CD4-positive, alpha-beta memory T cell (primary cell): ENCODE measurements at regions not wholly inside any gene's neighbourhood (a gene's known extent, or its start where the extent isn't known, plus 50 kb on each side); places are given as distances from the start of the nearest gene placed in this dataset.

ENCODE experiments used
- CTCF ChIA-PET: fragments of 350-600 bp; sonication (Branson Sonifier 250); formaldehyde crosslinking; loops from one replicate; lab custom pipeline; 2021; ENCODE audit warnings: inconsistent platforms; ENCODE audit not compliant: partially characterized antibody; lab: Charles Lee
- POLR2A ChIA-PET: fragments of 350-600 bp; sonication (Branson Sonifier 250); formaldehyde crosslinking; loops from one replicate; lab custom pipeline; 2021; ENCODE audit not compliant: partially characterized antibody; lab: Charles Lee
- DNase-seq, 5 donors: peaks; one replicate each; pipeline versions ENCODE4 v3.0.0 to v3.0.0-alpha.2; 2020 to 2022; ENCODE audit warnings: mixed read lengths in 1 of 5
- H3K27ac ChIP-seq: one replicate; pipeline ENCODE4 v1.7.0; 2013; ENCODE audit warnings: low read depth, low read length
- H3K27me3 ChIP-seq: 2 replicates; pipeline ENCODE4 v1.7.0; 2013; ENCODE audit warnings: mild to moderate bottlenecking, low read length, moderate library complexity; ENCODE audit not compliant: insufficient read depth
- H3K36me3 ChIP-seq: 2 replicates; pipeline ENCODE4 v1.7.0; 2013; ENCODE audit warnings: mild to moderate bottlenecking, low read length, moderate library complexity; ENCODE audit not compliant: insufficient read depth
- H3K4me1 ChIP-seq: 2 replicates; pipeline ENCODE4 v1.7.0; 2013; ENCODE audit warnings: mild to moderate bottlenecking, low read length, moderate library complexity; ENCODE audit not compliant: insufficient read depth
- H3K4me3 ChIP-seq, 2 donors: one replicate each; pipeline ENCODE4 v1.7.0; 2013; ENCODE audit warnings: low read length in 2 of 2, mild to moderate bottlenecking in 1 of 2
- H3K9me3 ChIP-seq, 2 donors: one replicate each; pipeline ENCODE4 v1.7.0; 2013; ENCODE audit warnings: low read length in 2 of 2, control low read depth in 1 of 2; ENCODE audit not compliant: control insufficient read depth in 1 of 2
- H3K27ac Mint-ChIP-seq, 7 donors: one replicate each; pipeline ENCODE4 v1.8.0; 2020 to 2021; ENCODE audit warnings: mixed read lengths in 7 of 7, mild to moderate bottlenecking in 6 of 7, inconsistent platforms in 3 of 7, moderate library complexity in 3 of 7
- H3K27me3 Mint-ChIP-seq, 2 donors: one replicate each; pipeline ENCODE4 v1.8.0; 2020 to 2021; ENCODE audit warnings: mixed read lengths in 2 of 2
- H3K36me3 Mint-ChIP-seq, 2 donors: one replicate each; pipeline ENCODE4 v1.8.0; 2020 to 2021; ENCODE audit warnings: mixed read lengths in 2 of 2, inconsistent platforms in 1 of 2, mild to moderate bottlenecking in 1 of 2
- H3K4me1 Mint-ChIP-seq, 4 donors: one replicate each; pipeline ENCODE4 v1.8.0; 2020 to 2021; ENCODE audit warnings: mixed read lengths in 4 of 4, mild to moderate bottlenecking in 1 of 4
- H3K4me3 Mint-ChIP-seq, 8 donors: one replicate each; pipeline ENCODE4 v1.8.0; 2020 to 2021; ENCODE audit warnings: mixed read lengths in 8 of 8, mild to moderate bottlenecking in 7 of 8, moderate library complexity in 6 of 8, inconsistent platforms in 3 of 8
- H3K9me3 Mint-ChIP-seq, 8 donors: one replicate each; pipeline ENCODE4 v1.8.0; 2020 to 2021; ENCODE audit warnings: mixed read lengths in 8 of 8, mild to moderate bottlenecking in 5 of 8, inconsistent platforms in 3 of 8, moderate library complexity in 1 of 8
- intact Hi-C: fragments of 100-400 bp; cut with micrococcal nuclease; formaldehyde crosslinking; loops from one replicate; pipeline ENCODE4 v1.15.1; 2023

DNA sequence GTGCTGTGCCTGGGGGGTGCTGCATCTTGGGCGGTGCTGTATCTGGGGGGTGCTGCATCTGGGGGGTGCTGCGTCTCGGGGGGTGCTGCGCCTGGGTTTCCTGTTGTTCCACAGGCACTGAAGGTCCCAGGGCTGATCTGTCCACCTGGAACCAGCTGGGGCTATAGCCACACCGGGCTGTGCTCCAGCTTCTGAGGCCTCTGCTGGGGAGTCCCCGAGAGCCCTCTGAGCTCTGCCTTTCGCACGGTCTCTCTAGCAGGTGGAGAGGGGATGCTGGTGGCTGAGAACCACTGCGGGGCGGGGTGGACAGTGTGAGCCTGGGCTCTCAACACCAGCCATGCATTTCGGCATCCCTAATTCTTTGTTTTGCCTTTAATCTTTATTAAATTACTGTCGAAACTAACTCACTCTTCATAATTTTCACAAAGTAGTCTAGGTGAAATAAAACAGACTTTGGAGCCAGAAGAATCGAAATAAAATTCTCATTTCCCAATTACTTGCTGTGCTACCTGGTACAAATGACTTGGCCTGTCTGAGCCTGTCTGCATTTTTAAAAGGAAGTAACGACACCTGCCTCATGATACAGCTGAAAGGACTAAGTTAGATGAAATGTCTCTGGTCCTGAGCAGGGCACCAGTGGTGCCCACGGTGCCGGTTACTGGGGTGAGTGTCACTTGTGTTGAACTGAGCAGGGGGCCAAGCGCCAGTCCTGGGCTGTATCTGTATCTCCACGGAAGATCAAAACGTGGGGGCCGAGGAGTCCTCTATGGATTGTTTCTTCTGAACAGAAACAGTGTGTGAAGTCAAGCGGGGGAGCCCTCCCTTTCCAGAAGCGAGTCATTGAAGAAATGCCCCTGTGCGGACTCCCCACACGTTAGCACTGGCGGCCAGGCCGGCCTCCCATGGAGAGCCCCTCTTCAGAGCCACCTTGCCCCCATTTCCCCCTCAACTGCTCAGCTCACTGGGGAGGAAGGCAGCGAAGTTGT, 142.0 kb downstream of the ASB1 start:
- H3K4me3 ChIP-seq, result no peak overlapping the region
- Mint-ChIP-seq H3K4me3 (no peak overlapping the region), H3K36me3 (no peaks in the 10 kb centered on the region), H3K9me3 (no peaks in the 10 kb centered on the region), H3K27me3 (peaks cover 0 to 3% of the 10 kb centered on the region in 2 donors), H3K27ac (no peak overlapping the region), H3K4me1 (no peaks in the 10 kb centered on the region)
- no peak overlapping the region for H3K27ac ChIP-seq
- no peak for DNase-seq
- H3K9me3 ChIP-seq, result no peaks in the 10 kb centered on the region
- H3K27me3 ChIP-seq, result no peaks in the 10 kb centered on the region
- H3K36me3 ChIP-seq, result no peaks in the 10 kb centered on the region
- CTCF ChIA-PET, result no interaction called here
- intact Hi-C loops, result no loop called here
- POLR2A ChIA-PET, result no interaction called here
- no peaks in the 10 kb centered on the region for H3K4me1 ChIP-seq

GRCh38 chr2:238569507-238570195, 142.9 kb downstream of the ASB1 start:
- no peaks in the 10 kb centered on the region for H3K36me3 ChIP-seq
- H3K4me3 ChIP-seq, result no peak overlapping the region
- Mint-ChIP-seq H3K27ac (no peak overlapping the region), H3K27me3 (peaks cover 0 to 3% of the 10 kb centered on the region in 2 donors), H3K4me3 (no peak overlapping the region), H3K36me3 (no peaks in the 10 kb centered on the region), H3K4me1 (no peaks in the 10 kb centered on the region), H3K9me3 (no peaks in the 10 kb centered on the region)
- no peaks in the 10 kb centered on the region for H3K4me1 ChIP-seq
- CTCF ChIA-PET, result no interaction called here
- H3K9me3 ChIP-seq, result no peaks in the 10 kb centered on the region
- no peaks in the 10 kb centered on the region for H3K27me3 ChIP-seq
- intact Hi-C loops, result no loop called here
- POLR2A ChIA-PET, result no interaction called here
- DNase-seq, result no peak
- H3K27ac ChIP-seq, result no peak overlapping the region

- H3K27ac ChIP-seq, result no peak overlapping the region
- H3K27me3 ChIP-seq, result no peaks in the 10 kb centered on the region
- H3K4me1 Mint-ChIP-seq, result no peaks in the 10 kb centered on the region
- intact Hi-C loops, result no loop called here
- H3K9me3 ChIP-seq, result no peaks in the 10 kb centered on the region
- H3K27me3 Mint-ChIP-seq, result peaks cover 0 to 1% of the 10 kb centered on the region in 2 donors
- H3K4me3 ChIP-seq, result no peak overlapping the region
- no peaks in the 10 kb centered on the region for H3K36me3 Mint-ChIP-seq
- no peaks in the 10 kb centered on the region for H3K9me3 Mint-ChIP-seq
- H3K4me3 Mint-ChIP-seq, result no peak overlapping the region
- ChIA-PET POLR2A (no interaction called here), CTCF (no interaction called here)
- no peaks in the 10 kb centered on the region for H3K36me3 ChIP-seq
- no peak overlapping the region for H3K27ac Mint-ChIP-seq
- H3K4me1 ChIP-seq, result no peaks in the 10 kb centered on the region
- DNase-seq, result no peak
Measured at GRCh38 chr2:238570391-238570790, 143.7 kb downstream of the ASB1 start.

DNA sequence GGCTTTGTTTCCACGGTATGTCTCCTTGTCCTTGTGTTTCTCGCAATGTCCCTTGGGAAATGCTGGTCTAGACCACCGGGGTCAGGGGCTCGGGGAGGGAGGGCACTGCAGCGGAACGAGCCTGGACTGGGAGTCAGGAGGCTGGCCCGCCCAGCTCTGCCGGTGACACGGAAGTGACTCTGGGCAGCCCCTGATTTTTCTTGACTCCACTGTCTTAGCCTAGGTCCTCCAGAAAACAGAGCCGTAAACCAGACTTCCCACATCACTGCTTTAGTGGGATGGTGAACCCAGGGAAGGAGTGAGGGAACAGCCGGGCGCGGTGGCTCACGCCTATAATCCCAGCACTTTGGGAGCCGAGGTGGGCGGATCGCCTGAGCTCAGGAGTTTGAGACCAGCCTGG, 144.2 kb downstream of the ASB1 start:
- Histone ChIP-seq H3K27me3 (no peaks in the 10 kb centered on the region), H3K9me3 (no peaks in the 10 kb centered on the region), H3K36me3 (no peaks in the 10 kb centered on the region), H3K4me3 (no peak overlapping the region), H3K4me1 (no peaks in the 10 kb centered on the region), H3K27ac (no peak overlapping the region)
- DNase-seq, result no peak
- Mint-ChIP-seq H3K36me3 (no peaks in the 10 kb centered on the region), H3K27me3 (peaks cover 0 to 3% of the 10 kb centered on the region in 2 donors), H3K9me3 (no peaks in the 10 kb centered on the region), H3K27ac (no peak overlapping the region), H3K4me1 (no peaks in the 10 kb centered on the region), H3K4me3 (no peak overlapping the region)
- ChIA-PET CTCF (no interaction called here), POLR2A (no interaction called here)
- intact Hi-C loops, result no loop called here

GRCh38 chr2:238571661-238572372, 145.1 kb downstream of the ASB1 start:
- no peak overlapping the region for H3K4me3 ChIP-seq
- ChIA-PET CTCF (interaction anchor here (1.0 to 1.1 kb wide), 2 partner anchors 30 to 204 kb away, joined by 3 read pairs; no protein-coding TSS in a partner anchor), POLR2A (no interaction called here)
- DNase-seq, result no peak
- H3K4me3 Mint-ChIP-seq, result no peak overlapping the region
- no peaks in the 10 kb centered on the region for H3K9me3 ChIP-seq
- no peaks in the 10 kb centered on the region for H3K4me1 ChIP-seq
- H3K27me3 ChIP-seq, result no peaks in the 10 kb centered on the region
- H3K36me3 ChIP-seq, result no peaks in the 10 kb centered on the region
- H3K36me3 Mint-ChIP-seq, result no peaks in the 10 kb centered on the region
- H3K27me3 Mint-ChIP-seq, result peaks cover 0 to 4% of the 10 kb centered on the region in 2 donors
- no peaks in the 10 kb centered on the region for H3K4me1 Mint-ChIP-seq
- H3K27ac ChIP-seq, result no peak overlapping the region
- H3K9me3 Mint-ChIP-seq, result no peaks in the 10 kb centered on the region
- intact Hi-C loops, result no loop called here
- no peak overlapping the region for H3K27ac Mint-ChIP-seq

- CTCF ChIA-PET, result interaction anchor here (1.0 to 1.1 kb wide), 4 partner anchors 9 to 220 kb away, joined by 3 to 4 read pairs (median 3); no protein-coding TSS in a partner anchor
- no peaks in the 10 kb centered on the region for H3K4me1 ChIP-seq
- Mint-ChIP-seq H3K4me1 (no peaks in the 10 kb centered on the region), H3K36me3 (no peaks in the 10 kb centered on the region), H3K4me3 (no peak overlapping the region), H3K27me3 (peaks cover 0 to 4% of the 10 kb centered on the region in 2 donors), H3K27ac (no peak overlapping the region), H3K9me3 (no peaks in the 10 kb centered on the region)
- peak in 2 of 5 donors; percentile 6 to 12 for DNase-seq
- POLR2A ChIA-PET, result no interaction called here
- no peaks in the 10 kb centered on the region for H3K27me3 ChIP-seq
- no peaks in the 10 kb centered on the region for H3K36me3 ChIP-seq
- H3K9me3 ChIP-seq, result no peaks in the 10 kb centered on the region
- no peak overlapping the region for H3K27ac ChIP-seq
- H3K4me3 ChIP-seq, result no peak overlapping the region
- intact Hi-C loops, result no loop called here
Measured at GRCh38 chr2:238573065-238573778, 146.5 kb downstream of the ASB1 start.
